ENCODE measurements at regions not wholly inside any gene's neighbourhood (a gene's known extent, or its start where the extent isn't known, plus 50 kb on each side); places are given as distances from the start of the nearest gene placed in this dataset.

DNA sequence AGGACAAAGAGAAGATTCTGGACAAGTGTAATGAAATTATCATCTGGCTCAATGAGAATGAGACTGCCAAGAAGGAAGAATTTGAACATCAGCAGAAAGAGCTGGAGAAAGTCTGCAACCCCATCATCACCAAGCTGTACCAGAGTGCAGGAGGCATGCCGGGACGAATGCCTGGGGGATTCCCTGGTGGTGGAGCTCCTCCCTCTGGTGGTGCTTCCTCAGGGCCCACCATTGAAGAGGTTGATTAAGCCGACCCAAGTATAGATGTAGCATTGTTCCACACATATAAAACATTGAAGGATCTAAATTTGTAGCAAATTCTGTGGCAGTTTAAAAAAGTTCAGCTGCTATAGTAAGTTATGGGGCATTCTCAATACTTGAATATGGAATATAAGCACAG, 174.3 kb upstream of the CCND2 start:
- DNase-seq = no peak

DNA sequence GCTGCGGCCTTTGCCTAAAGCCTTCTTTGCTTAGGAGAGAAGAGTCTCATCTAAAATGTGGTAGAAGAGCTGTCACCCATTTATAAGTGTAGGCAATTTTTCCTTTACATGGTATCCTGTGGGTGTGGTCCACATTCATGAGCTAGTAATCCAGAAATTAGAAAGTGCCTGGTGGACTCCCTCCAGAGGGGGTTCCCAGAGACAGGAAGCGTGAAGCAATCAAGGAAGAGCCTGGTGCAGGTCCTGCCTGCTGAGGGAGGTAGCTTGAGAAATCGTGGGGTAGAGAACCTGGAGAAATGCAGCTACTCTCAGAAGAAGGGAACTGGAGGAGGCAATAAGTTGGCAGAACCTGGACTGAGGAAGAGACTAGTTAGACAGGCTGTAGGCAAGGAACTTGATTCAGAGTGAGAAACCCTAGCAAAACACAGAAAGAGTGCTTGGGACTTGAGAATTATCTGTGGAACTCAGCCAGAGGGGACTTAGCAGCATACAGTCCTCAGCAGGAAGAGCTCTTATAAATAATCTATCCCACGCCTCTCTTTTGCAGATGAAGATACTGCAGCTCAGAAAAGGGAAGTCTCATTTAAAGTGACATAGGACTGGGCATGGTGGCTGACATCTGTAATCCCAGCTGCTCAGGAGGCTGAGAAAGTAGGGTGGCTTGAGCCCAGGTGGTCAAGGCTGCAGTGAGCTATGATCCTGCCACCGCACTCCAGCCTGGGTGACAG, 182.4 kb upstream of the CCND2 start:
- DNase-seq = no peak

DNA sequence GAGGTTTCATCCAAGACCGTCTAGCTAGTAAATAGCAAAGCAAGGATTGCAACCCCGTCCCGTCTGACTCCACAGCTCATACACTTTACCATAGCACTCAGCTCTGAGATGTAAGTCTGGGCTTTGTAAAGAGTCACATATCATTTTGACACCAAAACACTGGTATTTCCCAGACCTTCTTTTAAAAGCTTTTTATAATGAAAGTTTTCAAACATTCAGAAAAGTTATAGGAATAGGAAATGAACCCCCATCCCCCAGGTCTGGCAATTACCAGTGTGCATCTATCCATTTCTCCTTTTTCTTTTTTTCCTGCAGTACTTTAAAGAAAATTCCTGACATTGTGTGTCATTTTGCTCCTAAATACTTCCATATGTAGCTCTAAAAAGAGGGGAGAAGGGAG, 183.6 kb upstream of the CCND2 start:
- no peak for DNase-seq

DNA sequence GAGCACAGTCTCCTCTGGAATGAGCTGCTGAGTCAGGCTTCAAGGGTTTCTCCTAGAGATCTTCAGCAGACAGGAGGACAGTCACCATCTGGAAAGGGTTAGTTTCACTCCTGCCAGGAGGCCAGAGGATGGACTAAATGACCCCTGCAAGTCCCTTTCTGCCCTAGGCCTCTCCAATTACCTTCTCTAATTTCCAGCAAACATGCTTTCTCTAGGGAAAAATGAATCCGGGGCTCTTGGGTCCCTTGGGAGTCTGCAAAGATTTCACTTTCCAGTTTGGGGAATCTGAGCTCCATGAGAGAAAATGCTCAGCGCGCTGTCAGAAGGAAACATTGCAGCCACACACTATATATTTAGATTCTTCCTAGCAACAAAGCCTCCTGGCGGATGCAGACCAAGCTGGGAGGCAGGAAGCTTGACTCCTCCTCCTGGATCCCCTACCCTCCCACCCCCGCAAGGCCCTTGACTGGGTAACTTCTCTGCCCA, 184.4 kb upstream of the CCND2 start:
- no peak for DNase-seq

DNA sequence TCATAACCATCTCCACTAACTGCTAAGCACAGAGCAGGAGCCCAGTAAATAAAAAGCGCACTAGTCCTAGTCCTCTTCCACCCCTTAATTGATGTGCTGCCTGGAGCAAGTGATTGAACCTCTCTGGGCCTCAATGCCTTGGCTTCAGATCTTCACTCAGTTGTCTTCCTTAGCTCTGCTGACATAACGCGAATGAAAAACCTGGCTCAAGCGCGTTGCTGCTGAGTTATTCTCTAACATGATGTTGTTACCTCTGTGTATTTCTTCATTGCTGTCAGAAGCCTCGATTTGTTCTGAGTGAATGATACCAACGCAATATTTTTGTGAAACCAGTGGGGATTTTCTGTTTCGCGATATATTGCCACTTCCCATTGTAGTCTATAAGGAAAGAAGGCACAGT, 185.1 kb upstream of the CCND2 start:
- DNase-seq = no peak

DNA sequence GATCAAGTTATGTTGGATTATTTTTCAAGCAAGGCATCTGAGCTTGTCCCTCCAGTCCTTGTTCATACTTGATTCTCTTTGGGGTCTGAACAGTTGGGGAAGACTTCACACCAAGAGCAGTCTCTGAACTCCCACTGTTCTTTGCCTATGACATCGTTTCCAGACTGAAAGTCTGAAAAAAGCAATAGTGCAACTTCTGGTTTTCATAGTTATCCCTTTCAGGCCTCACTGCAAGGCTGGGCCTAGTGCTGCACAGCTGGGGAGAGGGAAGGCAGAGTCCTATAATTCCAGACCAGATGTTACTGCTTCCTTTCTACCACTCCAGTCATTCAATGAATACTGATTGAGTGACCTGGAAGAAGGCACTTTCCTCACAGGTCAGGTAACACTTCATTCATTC, 187.1 kb upstream of the CCND2 start:
- no peak for DNase-seq

DNA sequence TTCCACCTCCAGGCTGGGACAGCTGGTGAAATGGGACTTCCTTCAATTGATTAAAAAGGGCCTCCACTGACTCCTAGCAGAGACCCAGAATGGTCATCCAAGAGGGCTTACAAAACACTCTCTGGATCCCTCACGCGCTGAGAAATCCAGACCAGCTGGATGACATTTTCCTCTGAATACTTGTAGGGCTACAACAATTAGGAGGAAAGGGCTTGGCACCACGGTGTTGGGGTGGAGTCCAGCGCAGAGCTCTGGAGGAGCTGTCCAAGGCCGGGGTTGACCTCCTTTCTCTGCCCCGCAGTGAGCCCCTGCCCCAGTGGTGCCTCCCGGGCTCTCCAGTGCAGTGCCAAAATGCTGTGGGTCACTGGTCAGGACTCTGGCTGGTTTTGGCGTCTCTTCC, 189.0 kb upstream of the CCND2 start:
- no peak for DNase-seq

DNA sequence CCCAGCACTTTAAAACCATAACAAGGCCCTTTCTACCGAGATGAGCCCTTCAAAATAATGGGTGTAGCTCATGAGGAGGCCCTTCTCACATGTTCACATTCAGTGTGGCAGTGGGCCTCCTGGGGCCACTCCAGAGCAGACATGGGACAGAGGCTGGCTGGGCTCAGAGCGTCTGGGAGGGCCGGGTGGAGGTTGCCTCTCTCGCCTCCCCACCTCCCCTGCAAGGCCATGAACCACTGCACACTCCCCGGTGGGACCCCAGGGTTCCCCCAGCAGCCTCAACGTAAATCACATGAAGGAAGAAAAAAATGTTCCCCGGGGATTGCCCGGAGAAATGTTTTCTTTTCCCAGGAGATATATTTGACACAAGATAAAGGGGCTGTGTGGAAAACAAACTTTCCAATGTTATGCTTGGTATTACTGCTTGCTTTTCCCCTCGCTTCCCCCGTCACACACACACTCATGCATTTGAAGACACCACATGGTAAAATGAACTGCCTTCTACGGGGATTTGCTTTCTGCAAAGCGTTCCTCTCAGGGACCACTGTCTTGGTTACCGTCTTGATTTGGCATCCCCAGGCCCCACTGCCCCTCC, 190.7 kb upstream of the CCND2 start:
- no peak for DNase-seq

DNA sequence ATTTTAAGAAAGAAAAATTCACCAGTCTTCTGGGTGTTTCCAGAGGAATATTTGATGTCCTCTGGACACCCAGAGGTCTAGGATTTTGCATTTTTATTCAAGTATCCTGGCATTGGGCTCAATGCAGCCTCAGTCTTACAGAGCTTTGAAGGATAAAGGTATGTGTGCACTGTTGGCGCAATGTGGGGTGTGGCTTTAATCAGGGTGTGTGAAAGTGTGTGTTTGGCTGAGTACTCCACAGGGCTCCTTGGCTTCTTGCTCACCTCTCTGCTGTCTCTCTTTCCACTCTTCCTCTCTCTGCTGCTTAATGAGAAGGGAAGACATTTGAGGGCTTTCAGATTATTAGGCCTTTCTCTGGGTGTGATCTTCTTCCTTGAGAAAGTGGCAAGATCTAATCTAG, 193.3 kb upstream of the CCND2 start:
- no peak for DNase-seq

DNA sequence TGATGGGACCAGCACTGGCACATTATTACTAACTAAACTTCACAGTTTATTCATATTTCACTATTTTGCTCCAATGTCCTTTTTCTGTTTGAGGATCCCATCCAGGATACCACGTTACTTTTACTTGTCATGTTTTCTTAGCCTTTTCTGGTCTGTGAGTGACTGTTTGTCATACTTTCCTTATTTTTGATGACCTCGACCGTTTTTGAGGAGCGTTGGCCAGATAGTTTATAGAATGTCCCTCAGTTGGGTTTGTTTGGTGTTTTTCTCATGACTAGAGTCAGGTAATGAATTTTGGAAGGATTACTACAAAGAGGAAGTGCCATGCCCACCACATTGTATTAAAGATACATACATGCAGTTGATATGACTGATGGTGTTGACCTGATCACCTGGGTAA, 199.4 kb upstream of the CCND2 start:
- no peak for DNase-seq

DNA sequence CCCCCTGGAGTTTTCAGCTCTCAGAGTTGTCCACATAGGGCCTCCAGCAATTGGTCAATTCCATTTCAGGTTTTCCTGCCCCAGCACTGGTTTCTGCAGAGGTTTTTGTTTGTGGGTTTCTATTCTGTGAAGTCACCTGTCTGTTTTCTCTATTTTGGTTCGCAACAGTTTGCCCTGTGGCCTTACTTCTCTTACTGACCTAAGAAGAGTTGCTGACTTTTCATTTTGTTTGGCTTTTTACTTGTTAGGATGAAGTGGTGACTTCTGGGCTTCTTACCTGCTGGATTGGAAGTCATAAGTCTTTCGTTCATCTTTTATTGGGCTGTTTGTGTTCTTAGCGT, 196.4 kb upstream of the PARP11 start:
- DNase-seq = no peak

DNA sequence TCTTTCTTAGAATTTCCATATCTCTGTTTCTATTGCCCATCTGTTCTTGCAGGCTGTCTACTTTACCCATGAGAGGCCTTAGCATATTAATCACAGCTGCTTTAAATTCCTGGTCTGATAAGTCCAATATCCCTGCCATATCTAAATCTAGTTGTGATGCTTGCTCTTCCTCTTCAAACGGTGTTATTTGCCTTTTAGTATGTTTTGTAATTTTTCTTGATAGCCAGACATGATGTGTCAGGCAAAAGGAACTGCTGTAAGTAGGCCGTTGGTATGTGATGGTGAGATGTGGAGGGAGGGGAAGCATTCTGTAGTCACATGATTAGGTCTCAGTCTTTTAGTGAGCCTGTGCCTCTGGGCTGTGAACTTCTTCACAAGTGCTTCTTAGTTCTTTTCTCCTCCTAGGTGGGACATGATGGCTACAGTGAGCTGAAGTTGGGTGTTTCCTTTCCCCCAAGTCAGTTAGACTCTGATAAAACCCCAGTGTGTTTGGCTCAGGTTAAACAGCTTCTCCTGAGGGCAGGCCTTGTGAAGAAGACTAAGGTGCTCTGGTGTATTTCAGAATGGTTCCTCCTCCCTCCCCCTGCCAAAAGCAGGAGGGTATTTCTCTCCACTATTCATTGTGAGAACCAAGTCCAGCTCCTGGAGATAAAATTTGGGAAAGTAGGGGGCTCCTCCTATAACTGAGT, 195.9 kb upstream of the PARP11 start:
- no peak for DNase-seq

DNA sequence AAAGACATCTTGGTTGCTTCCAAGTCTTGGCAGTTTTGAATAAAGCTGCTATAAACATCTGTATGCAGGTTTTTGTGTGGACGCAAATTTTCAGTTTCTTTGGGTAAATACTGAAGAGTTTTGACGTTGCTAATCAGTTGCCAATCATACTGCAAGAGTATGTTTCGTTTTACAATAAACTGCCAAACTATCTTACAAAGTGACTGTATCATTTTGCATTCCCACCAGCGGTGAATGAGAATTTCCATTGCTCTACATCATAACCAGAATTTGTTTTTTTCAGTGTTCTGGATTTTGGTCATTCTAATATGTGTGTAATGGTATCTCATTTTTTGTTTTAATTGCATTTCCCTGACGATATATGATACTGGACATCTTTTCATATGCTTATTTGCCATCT, 190.8 kb upstream of the PARP11 start:
- DNase-seq = no peak

DNA sequence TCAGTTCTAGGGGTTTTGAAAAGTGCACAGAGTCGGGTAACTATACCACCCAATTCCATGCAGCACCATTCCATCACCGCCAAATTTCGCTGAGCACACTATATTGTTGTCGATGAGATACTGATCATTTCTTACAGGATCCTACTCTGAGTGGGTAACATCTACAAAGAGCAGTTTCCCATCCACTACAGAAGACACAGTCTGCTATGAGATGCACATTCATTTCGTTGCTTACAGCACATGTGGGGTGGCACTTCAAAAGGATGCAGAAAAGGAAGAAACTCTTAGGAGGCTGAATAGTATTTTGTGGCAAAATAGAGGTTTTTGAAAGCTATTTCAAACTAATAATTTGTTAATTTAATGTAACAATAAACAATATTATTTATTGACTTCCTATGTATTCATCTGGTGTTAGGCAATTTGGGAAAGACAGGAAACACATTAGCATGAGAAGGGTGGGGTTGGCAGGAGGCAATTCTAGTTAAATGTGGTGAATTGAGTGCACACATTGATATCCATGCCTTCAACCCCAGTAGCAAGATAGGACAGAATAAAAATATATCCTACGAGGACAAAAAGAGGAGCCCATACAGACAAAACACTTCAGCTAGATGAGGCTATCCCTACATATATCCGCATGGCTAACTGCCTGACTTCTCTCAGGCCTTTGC, 186.8 kb upstream of the PARP11 start:
- no peak for DNase-seq

DNA sequence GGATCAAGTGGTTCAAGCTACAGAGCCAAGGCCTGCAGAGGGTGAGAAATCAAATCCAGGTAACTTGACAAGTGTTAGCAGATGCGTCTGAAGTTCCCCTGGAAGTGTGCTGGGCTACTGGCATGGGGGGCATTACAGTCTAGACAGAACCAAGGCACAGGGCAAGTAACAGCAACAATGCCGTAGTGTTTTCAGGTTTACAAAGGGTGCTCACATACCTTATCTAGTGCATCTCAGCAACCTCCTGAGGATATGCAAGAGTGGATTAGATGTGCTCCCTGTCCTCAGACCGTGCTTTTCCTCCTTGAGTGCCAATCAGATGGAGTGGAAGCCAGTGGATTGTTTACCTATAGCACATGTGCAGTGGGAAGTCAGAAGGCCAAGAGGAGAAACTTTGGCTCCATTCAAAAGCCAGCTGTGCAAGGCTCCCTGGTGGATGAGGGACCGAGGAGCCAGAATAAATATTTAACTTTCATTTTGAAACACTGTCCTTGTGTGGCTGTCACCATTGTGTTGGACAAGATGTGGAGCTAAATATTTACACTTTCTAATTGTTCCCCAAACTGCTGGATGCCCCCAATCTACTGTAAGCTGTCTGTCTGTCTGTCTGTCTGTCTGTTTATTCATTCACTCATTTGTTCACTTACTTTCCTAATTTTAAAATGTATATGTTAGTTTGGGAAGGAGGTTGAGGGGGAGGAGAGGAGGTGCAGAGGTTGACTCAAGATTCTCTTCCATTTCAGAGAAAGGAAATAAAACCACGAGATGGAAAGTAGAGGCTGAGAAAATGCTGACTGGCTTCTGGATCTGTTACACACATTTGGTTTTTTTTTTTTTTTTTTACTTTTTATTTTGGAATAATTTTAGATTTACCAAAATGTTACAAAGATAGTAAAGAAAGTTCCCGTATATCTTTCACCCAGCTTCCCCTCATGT, 184.0 kb upstream of the PARP11 start:
- no peak for DNase-seq

DNA sequence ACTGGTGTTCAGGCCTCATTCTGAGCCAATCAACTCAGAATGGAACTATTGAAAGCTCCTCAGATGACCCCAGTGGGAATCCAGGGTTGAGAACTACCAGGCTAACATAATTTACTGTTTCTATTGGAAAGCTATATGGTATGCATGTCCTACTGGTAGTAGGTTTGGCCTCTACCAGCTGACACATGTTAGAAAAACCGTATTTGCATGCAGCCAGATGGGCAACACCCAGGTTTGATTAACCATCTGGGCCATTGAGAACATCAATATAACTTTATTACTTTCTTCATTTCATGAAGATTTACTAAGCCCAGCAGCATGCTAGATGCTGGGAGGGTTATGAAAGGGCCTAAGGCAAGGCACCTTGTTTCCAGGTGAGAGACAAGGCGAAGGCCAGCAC, 181.4 kb upstream of the PARP11 start:
- DNase-seq = no peak

DNA sequence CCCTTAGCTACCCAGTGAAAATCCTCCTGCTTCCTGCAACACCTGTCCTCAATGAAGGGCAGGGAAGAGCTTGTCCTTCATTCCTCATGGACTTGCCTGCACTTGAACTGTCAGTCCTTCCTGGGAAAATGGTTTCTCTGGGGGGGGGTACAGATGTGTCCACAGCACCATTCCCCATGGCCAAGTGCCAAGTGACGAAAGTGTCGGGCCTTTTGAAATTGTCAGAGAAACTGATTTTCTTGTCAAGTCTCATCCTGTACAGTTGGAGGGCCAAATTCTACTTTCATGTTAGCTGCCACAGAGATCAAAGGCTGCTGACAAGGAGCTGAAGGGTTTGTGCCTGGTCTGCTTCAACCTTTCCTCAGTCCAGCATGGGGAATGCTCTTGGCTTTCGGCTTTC, 179.5 kb upstream of the PARP11 start:
- DNase-seq = no peak

DNA sequence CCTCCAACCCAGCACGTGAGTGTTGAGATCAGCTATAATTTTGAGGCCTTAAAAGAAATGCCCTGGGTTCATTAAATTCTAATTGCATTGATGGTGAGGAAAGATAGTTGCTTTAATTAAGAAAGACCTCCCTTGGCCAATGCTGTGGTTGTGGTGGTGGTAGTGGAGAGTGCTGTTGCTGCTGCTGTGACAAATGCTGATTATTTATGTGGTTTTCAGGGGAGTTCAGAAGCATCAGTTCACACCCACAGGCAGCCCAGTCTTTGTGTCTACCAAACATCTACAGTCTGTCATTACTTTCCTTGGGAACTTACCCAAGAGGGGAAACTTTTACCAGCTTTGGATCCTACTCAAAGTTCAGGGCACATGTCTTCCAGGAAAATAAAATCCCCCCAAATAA, 178.4 kb upstream of the PARP11 start:
- DNase-seq = no peak

DNA sequence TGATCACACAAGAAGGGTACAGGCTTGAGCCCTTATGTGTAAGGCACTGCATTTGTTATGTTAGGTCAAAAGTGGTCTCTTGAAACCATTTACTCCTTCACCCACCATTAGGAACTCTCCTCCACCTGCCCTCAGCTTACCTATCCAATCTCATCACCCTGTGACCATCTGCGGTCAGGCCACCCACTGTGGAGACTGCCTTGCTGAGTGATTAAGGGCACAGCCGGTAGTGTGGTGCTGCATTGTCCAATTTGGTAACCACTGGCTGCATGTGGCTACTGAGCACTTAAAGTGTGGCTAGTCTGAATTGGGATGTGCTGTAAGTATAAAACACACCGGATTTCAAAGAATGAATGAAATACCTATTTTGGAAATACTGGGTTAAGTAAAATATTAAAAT, 177.1 kb upstream of the PARP11 start:
- no peak for DNase-seq

DNA sequence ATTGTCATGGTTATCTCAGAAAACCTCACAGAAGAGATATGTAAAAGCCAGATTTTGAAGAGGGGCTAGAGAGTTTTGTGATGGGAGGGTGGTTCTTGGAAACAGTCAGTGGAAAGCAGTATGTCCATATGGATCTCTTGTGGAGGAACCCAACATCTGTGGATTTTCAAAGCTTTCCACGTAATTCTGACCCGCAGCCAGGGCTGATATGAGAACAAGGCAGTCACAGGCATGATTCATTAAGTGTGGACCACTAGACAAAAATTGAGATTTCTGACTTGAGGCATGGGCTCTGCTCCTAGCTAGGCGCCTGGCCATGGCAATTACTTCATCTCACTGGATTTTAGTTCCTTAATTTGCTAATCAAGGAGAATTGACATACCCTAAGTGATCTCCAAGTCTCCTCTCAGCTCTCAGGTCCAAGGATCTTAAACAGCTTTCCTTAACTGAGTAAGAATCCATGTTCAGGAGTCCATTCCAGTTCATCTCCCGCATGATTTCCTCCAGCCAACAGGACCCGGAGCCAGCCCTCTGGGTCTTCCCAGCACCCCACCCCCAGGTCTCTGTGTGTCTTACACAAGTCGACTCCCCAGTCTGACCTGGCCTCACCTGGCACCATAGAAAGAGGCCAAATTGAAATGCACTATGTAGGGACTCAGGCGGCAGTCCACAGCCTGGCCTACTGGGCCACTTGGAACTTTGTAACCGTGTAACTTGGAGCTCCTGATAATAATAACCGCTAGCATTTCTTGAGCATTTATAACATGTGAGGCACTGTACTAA, 176.3 kb upstream of the PARP11 start:
- no peak for DNase-seq

DNA sequence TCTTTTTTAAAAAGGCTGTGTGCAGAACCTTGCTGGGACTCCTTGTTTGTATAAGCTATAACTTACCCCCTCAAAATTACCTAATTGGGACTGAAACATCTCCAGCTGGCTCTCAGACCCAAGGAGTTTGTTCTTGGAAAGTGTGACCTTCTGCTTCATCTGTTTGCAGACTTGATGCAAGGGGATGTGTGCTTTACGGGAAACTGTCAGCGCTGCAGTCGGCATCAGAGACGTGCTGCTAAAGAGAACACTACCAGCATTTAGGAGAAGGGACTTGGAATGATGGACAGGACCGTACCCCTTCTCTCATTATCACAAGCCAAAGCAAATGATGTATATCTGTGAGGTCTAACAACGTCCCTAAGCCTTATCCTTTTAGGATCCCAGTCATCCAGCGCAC, 174.2 kb upstream of the PARP11 start:
- no peak for DNase-seq

DNA sequence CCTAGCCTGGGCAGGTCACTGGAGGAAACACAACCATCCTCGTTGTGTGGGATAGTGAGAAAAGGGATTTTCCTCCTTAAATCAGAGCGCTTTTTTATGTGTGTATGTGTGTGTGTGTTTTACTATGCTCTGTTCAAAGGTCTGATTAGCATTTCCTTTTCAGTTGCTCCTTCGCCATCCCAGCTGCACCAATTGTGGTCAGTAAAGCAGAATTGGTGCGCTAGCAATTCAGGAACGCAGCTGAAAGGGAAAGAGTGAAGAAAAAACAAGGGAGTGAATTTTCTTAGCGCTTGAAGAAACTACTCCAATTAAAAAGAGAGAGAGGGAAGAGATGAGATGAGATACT, 173.3 kb upstream of the PARP11 start:
- DNase-seq = no peak
